AG04449 (cell line): ENCODE measurements at regions not wholly inside any gene's neighbourhood (a gene's known extent, or its start where the extent isn't known, plus 50 kb on each side); places are given as distances from the start of the nearest gene placed in this dataset.

Source experiments
- CTCF ChIA-PET: fragments of 350-600 bp; formaldehyde crosslinking; extraction: SDS; loops from one replicate; lab custom pipeline; 2021; ENCODE audit warnings: antibody characterized with exemption; lab: Yijun Ruan, JAX
- POLR2A ChIA-PET: fragments of 400-600, 350-600 bp; formaldehyde crosslinking; extraction: SDS; loops from one replicate; lab custom pipeline; 2020; ENCODE audit warnings: antibody characterized with exemption, inconsistent platforms; lab: Yijun Ruan, JAX
- DNase-seq: peaks from one replicate; pipeline ENCODE4 v3.0.0-alpha.2; 2010; ENCODE audit warnings: low read depth, low spot score
- H3K4me3 ChIP-seq: 2 replicates; pipeline ENCODE4 v1.5.1; 2011; ENCODE audit warnings: low read depth, mild to moderate bottlenecking, control low read depth, low read length
- CTCF ChIP-seq: IDR thresholded peaks from one replicate; pipeline ENCODE4 v1.5.1; 2011; ENCODE audit warnings: mild to moderate bottlenecking, moderate library complexity, low read length, control low read depth, inconsistent platforms; ENCODE audit not compliant: insufficient read depth; ENCODE audit errors: missing control alignments

- no peak overlapping the region for H3K4me3 ChIP-seq
- ChIA-PET POLR2A (interaction anchor here (0.6 kb wide), 1 partner anchor 258 kb away, joined by 3 read pairs; no protein-coding TSS in a partner anchor), CTCF (interaction anchor here (1.3 kb wide), 2 partner anchors 9 to 274 kb away, joined by 3 to 5 read pairs; no protein-coding TSS in a partner anchor)
- no peak for TF ChIP-seq CTCF
- no peak for DNase-seq
Observed at GRCh38 chr2:120969613-120970355, 234.1 kb downstream of the GLI2 start.

- ChIA-PET CTCF (interaction anchor here (1.4 kb wide), 1 partner anchor 13 kb away, joined by 3 read pairs; no protein-coding TSS in a partner anchor), POLR2A (no interaction called here)
- no peak for TF ChIP-seq CTCF
- H3K4me3 ChIP-seq, result no peak overlapping the region
- DNase-seq, result no peak
Observed at GRCh38 chr2:120971866-120972265, 236.2 kb downstream of the GLI2 start.

- no peak overlapping the region for H3K4me3 ChIP-seq
- TF ChIP-seq CTCF, result no peak
- ChIA-PET CTCF (no interaction called here), POLR2A (no interaction called here)
- DNase-seq, result no peak
Observed at GRCh38 chr2:120972286-120972685, 236.6 kb downstream of the GLI2 start.

- no peak for TF ChIP-seq CTCF
- ChIA-PET CTCF (no interaction called here), POLR2A (no interaction called here)
- no peak for DNase-seq
- no peak overlapping the region for H3K4me3 ChIP-seq
Observed at GRCh38 chr2:120973196-120973595, 237.5 kb downstream of the GLI2 start.

- DNase-seq, result no peak
- TF ChIP-seq CTCF, result no peak
- no peak overlapping the region for H3K4me3 ChIP-seq
- ChIA-PET POLR2A (no interaction called here), CTCF (interaction anchor here (1.6 to 2.3 kb wide), 2 partner anchors 97 to 105 kb away, joined by 3 to 5 read pairs; no protein-coding TSS in a partner anchor)
Observed at GRCh38 chr2:120974950-120975349, 239.3 kb downstream of the GLI2 start.

GRCh38 chr2:120976501-120977307 lies 241.0 kb downstream of the GLI2 start:
- ChIA-PET POLR2A (no interaction called here), CTCF (interaction anchor here (0.9 to 2.3 kb wide), 4 partner anchors 11 to 281 kb away, joined by 3 to 6 read pairs (median 4); no protein-coding TSS in a partner anchor)
- no peak for TF ChIP-seq CTCF
- H3K4me3 ChIP-seq, result no peak overlapping the region
- no peak for DNase-seq
